K562 (cell line): ENCODE measurements at regions not wholly inside any gene's neighbourhood (a gene's known extent, or its start where the extent isn't known, plus 50 kb on each side); places are given as distances from the start of the nearest gene placed in this dataset.
A peak's percentile ranks its signal among the peaks of the same experiment; 100 is the strongest.

Experiments used
- ASH1L ChIP-seq: fragments of 450-650 bp; IDR thresholded peaks from 2 replicates; pipeline ENCODE4 v1.6.1; 2018; ENCODE audit warnings: borderline replicate concordance, mild to moderate bottlenecking, low read depth; ENCODE audit not compliant: partially characterized antibody
- DPF2 ChIP-seq: fragments of 450-650 bp; IDR thresholded peaks from 2 replicates; pipeline ENCODE4 v1.6.1; 2016
- EHMT2 ChIP-seq: fragments of 450-650 bp; IDR thresholded peaks from 2 replicates; pipeline ENCODE4 v1.6.1; 2018; ENCODE audit warnings: antibody characterized with exemption
- FOXO4 ChIP-seq: fragments of 450-650 bp; formaldehyde crosslinking; IDR thresholded peaks from 2 replicates; pipeline ENCODE4 v1.4.0; 2020; ENCODE audit warnings: mild to moderate bottlenecking, moderate library complexity
- GABPA ChIP-seq: fragments of 200-800 bp; sonication (Bioruptor generic); conservative IDR thresholded peaks from 2 replicates; pipeline ENCODE4 v1.6.1; 2016; ENCODE audit warnings: low read depth, missing genetic modification characterization, missing compliant biosample characterization
- HMG20A ChIP-seq: fragments of 450-650 bp; formaldehyde crosslinking; conservative IDR thresholded peaks from 2 replicates; pipeline ENCODE4 v1.4.0; 2020; ENCODE audit warnings: mild to moderate bottlenecking, mixed read lengths
- ILF3 ChIP-seq: fragments of 450-650 bp; IDR thresholded peaks from 2 replicates; pipeline ENCODE4 v1.6.1; 2018; ENCODE audit warnings: antibody characterized with exemption, mild to moderate bottlenecking, moderate library complexity, borderline replicate concordance
- KDM5B ChIP-seq: fragments of 200-600 bp; sonication (generic); IDR thresholded peaks from 2 replicates; pipeline ENCODE4 v1.6.1; 2012; ENCODE audit warnings: low read depth, mild to moderate bottlenecking, moderate library complexity, low read length, control low read depth, inconsistent platforms; ENCODE audit not compliant: insufficient replicate concordance
- NCOA6 ChIP-seq: fragments of 450-650 bp; IDR thresholded peaks from 2 replicates; pipeline ENCODE4 v1.6.1; 2017; ENCODE audit warnings: mild to moderate bottlenecking
- NCOR1 ChIP-seq: fragments of 450-650 bp; IDR thresholded peaks from 2 replicates; pipeline ENCODE4 v1.6.1; 2016; ENCODE audit warnings: mild to moderate bottlenecking, moderate library complexity
- NR0B1 ChIP-seq: fragments of 450-650 bp; IDR thresholded peaks from one replicate; pipeline ENCODE4 v1.6.1; 2018; ENCODE audit warnings: mild to moderate bottlenecking, moderate library complexity; ENCODE audit not compliant: partially characterized antibody
- PHTF2 ChIP-seq: fragments of 250-450 bp; sonication (Bioruptor Pico); IDR thresholded peaks from 2 replicates; pipeline ENCODE4 v1.5.0; 2021; ENCODE audit warnings: mild to moderate bottlenecking
- SMARCA4 ChIP-seq: fragments of 450-650 bp; IDR thresholded peaks from 2 replicates; pipeline ENCODE4 v1.6.1; 2016
- SP2 ChIP-seq: IDR thresholded peaks from 2 replicates; pipeline ENCODE4 v1.6.1; 2011; ENCODE audit warnings: mild to moderate bottlenecking, low read depth, low read length, moderate library complexity; ENCODE audit not compliant: poor library complexity, severe bottlenecking; ENCODE audit errors: extremely low read depth
- SREBF2 ChIP-seq: sonication (generic); formaldehyde crosslinking; IDR thresholded peaks from 2 replicates; pipeline ENCODE4 v1.4.0; 2020; ENCODE audit warnings: mild to moderate bottlenecking, missing genetic modification reagents
- TARDBP ChIP-seq: fragments of 450-650 bp; IDR thresholded peaks from 2 replicates; pipeline ENCODE4 v1.6.1; 2016
- U2AF2 ChIP-seq: fragments of 200-400 bp; formaldehyde crosslinking; optimal IDR thresholded peaks from 2 replicates; pipeline ENCODE3; 2017; ENCODE audit warnings: low read depth, mild to moderate bottlenecking, low read length
- ZBTB26 ChIP-seq: fragments of 450-650 bp; formaldehyde crosslinking; IDR thresholded peaks from 2 replicates; pipeline ENCODE4 v1.4.0; 2022; ENCODE audit warnings: missing genetic modification characterization
- ZNF280B ChIP-seq: fragments of 250-450 bp; sonication (Bioruptor Pico); IDR thresholded peaks from 2 replicates; pipeline ENCODE4 v1.5.1; 2021; ENCODE audit warnings: mild to moderate bottlenecking
- TF ChIP-seq, protein P1 (sequence below): fragments of 250-450 bp; sonication (Bioruptor Pico); IDR thresholded peaks from 2 replicates; pipeline ENCODE4 v1.5.0; 2021

GRCh38 chr17:45579529-45580495 lies 89.3 kb upstream of the PLEKHM1 start (continued):
- no peak for TF ChIP-seq FOXO4 (CRISPR knock-in tag)
- no peak for TF ChIP-seq SP2
- TF ChIP-seq U2AF2, result no peak
- TF ChIP-seq NCOA6, result no peak
- no peak for TF ChIP-seq EHMT2
- TF ChIP-seq SMARCA4, result 0 out of 2 replicates have a peak, but pooled peaks have one; percentile 33
- no peak for TF ChIP-seq TARDBP
- no peak for TF ChIP-seq HMG20A (CRISPR knock-in tag)
- TF ChIP-seq NCOR1, result no peak
- TF ChIP-seq, protein P1, sequence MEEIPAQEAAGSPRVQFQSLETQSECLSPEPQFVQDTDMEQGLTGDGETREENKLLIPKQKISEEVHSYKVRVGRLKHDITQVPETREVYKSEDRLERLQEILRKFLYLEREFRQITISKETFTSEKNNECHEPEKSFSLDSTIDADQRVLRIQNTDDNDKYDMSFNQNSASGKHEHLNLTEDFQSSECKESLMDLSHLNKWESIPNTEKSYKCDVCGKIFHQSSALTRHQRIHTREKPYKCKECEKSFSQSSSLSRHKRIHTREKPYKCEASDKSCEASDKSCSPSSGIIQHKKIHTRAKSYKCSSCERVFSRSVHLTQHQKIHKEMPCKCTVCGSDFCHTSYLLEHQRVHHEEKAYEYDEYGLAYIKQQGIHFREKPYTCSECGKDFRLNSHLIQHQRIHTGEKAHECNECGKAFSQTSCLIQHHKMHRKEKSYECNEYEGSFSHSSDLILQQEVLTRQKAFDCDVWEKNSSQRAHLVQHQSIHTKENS (CRISPR knock-in tag), result 0 out of 2 replicates have a peak, but pooled peaks have one; percentile 56
- TF ChIP-seq ZNF280B (CRISPR knock-in tag), result no peak
- 0 out of 2 replicates have a peak, but pooled peaks have one; percentile 50 for TF ChIP-seq DPF2
- no peak for TF ChIP-seq SREBF2 (CRISPR knock-in tag)
- no peak for TF ChIP-seq PHTF2 (CRISPR knock-in tag)
- peak; percentile 71; the same call in 1 of the 2 replicates for TF ChIP-seq ZBTB26 (CRISPR knock-in tag)
- TF ChIP-seq NR0B1, result no peak
- no peak for TF ChIP-seq ILF3
- TF ChIP-seq ASH1L, result no peak
- TF ChIP-seq KDM5B, result no peak
- no peak for TF ChIP-seq GABPA (tag)
